HG03439 (cell line): ENCODE measurements at regions not wholly inside any gene's neighbourhood (a gene's known extent, or its start where the extent isn't known, plus 50 kb on each side); places are given as distances from the start of the nearest gene placed in this dataset.
"Not testable (repeated sequence)": the region's sequence is repeated elsewhere in the genome, so short reads cannot be mapped to it uniquely, and the experiment has no call there.

Experiments used
- ATAC-seq: cut with Tn5 transposase; IDR thresholded peaks from one replicate; pipeline ENCODE4 v1.9.1; 2021; ENCODE audit warnings: mild to moderate bottlenecking, moderate library complexity; ENCODE audit not compliant: unreplicated experiment

- no peak for ATAC-seq
These were observed 432.4 kb upstream of the PMFBP1 start for GRCh38 chr16:72604375-72604774.

DNA sequence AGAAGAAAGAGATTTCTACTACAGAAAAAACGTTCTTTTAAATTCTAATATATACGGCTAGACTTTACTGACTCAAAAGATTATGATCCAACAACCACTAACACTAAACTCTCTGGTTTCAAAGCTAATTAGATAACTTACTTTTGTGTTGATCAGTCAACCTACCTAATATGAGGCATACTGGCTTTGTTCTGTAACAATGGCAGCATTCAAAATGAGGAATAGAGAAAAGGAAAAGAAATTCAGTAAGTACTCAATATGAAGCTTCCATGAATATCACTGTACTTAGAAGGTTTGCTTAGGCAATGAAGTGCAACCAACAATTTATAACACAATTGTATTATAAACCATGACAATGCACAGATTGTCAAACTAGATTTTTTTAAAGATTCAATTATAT, 430.5 kb upstream of the PMFBP1 start:
- no peak for ATAC-seq

- ATAC-seq, result no peak
These were observed 426.7 kb upstream of the PMFBP1 start for GRCh38 chr16:72598696-72599095.

DNA sequence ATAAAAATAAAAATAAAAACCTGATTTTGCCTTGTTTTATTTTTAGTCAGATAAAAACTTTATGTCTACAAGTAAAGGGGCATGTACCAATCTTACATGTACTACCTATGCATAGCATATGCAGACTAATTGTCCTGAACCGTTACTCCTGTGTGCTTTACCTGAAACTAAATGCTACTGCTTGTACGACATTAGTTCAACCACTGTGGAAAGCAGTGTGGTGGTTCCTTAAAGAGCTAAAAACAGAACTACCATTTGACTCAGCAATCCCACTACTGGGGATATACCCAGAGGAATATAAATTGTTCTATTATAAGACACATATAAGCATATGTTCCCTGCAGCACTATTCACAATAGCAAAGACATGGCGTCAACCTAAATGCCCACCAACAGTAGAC, 426.0 kb upstream of the PMFBP1 start:
- no peak for ATAC-seq

GRCh38 chr16:72596373-72596772, 424.4 kb upstream of the PMFBP1 start:
- ATAC-seq, result no peak

DNA sequence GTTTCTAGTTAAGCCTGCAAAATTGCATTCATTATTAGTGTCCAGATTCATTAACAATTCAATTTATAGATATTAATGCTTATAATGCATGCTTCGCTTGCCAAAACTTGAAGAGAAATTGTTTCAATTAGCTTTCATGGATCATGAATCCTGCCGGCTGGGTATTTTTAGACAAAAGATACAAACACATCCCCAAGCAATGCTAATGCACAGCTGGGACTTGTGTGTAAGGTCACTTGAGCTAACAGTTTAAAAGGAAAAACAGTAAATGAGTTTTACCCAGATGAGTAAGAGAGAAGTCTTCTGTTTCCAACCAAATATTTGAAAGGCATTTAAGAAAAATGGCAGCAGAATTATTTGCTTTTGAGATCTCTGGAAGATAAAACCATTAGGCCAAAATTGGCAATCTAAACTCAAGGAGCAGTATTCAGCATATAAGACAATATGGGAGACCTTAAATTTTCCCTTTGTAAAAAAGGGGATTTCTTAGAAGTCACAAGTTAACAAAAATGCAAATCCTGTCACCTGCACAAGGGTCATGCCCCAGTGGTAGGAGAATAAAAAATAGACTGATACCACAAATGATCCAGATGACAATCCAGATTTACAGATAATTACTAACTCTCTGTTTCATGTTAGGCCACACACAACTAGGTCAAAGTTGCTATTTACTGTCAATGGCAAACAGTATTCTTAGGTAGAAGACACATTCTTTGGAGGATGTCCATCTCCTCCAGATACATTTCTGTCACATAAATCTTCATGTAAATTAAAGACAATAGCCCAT, 418.4 kb upstream of the PMFBP1 start:
- peak; percentile 73 for ATAC-seq

DNA sequence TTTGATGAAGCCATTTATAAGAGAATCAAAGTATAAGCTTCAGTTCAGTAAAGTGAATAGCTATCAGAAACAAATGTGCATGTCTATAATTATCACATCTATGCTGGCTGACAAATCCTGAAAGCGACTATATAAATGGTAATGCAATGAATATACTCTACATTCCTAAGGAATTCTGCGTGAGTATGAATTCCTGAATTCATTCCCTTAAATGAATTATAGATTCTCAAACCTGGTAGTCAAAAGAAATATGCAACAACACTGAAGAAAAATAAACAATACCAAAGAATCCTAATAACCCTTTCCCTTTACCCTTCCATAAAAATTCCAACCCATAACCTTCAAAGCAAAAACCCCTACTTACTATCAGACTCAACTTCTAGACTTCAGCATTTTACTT, 416.6 kb upstream of the PMFBP1 start:
- no peak for ATAC-seq

DNA sequence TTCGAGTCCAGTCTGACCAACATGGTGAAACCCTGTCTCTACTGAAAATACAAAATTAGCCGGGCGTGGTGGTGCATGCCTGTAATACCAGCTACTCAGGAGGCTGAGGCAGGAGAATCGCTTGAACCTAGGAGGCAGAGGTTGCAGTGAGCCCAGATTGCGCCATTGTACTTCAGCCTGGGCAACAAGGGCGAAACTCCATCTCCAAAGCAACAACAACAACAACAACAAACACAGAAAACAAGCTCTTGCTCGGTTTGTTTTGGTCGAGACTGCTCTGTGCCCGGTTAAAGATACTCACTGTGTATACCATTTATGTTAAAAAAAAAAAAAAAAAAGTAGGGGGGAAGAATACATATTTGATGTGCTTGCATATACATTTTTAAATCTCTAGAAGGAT, 406.1 kb upstream of the PMFBP1 start:
- ATAC-seq, result not testable (repeated sequence)

DNA sequence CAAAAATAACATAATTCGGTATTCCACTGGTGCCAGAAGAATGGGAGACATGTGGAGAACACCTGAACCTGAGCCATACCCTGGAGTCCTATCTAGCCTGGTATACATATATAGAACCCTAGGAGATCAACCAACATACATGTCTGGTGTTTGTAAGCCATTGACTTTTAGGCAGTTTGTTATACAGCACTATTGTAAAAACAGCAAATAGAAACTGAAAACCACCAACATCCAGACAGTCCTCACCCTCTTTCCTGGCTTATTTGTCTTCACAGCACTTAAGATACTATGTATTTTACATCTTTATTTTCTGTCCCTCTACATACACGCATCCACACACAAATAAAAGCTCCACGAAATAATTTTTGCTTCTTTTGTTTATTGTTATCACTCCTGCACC, 404.2 kb upstream of the PMFBP1 start:
- no peak for ATAC-seq

GRCh38 chr16:72569677-72570076, 397.7 kb upstream of the PMFBP1 start:
- no peak for ATAC-seq

DNA sequence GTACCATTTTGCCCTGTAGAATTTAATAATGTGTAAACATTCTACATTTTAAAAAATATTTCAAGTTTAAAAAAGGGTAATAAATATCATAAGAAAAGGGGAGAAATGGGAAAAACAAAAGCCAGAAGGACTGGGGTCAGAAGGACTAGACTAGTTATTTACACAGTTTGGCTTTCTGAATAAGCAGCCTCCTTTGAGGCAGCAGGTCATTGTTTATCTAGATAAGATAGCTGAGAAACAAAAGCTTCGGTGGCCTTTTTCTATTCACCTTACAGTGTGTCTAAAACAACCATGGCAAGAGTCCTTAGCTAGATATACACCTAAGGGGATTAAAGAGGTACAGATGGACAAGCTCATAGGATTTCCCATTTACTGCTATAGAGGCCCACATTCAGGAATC, 396.5 kb upstream of the PMFBP1 start:
- no peak for ATAC-seq

DNA sequence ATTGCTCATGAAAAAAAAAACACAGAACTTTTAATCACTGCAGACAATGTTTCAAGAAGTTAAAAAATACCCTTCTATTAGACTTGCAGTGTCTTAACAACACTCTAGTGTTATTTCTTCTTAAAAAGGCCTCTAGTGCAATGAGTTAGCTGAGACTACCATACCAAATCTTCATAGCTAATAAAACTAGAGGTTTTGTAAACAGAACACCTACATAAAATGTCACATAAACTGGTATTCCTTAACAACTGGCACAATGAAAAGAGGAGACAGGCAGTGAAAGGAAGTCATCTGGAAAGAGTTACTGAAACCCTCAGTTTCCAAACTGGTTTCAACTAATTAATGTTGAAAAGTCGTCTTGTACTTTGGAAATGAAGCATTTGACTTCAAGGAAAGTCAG, 394.2 kb upstream of the PMFBP1 start:
- ATAC-seq, result no peak

- ATAC-seq, result no peak
These were observed 393.2 kb upstream of the PMFBP1 start for GRCh38 chr16:72565106-72565505.

DNA sequence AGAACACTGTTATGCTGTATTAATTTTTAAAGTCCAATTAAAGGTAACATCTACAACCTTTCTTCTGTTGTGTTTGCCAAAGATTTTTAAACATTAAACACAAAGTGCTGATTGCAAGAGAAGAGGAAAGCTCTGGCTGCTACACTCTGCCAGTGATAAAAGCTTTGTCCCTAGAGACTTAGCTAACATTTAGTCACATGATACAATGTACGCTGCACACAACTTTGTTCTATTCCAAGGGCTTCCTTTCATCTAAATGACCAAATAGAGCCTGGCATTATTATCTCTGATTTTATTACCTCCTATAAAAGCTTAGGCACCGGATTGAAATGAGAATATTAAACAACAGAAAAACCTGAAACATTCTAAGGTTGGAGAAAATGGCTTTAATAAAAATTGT, 388.7 kb upstream of the PMFBP1 start:
- ATAC-seq, result no peak

GRCh38 chr16:72558501-72558900, 386.5 kb upstream of the PMFBP1 start:
- ATAC-seq, result no peak

DNA sequence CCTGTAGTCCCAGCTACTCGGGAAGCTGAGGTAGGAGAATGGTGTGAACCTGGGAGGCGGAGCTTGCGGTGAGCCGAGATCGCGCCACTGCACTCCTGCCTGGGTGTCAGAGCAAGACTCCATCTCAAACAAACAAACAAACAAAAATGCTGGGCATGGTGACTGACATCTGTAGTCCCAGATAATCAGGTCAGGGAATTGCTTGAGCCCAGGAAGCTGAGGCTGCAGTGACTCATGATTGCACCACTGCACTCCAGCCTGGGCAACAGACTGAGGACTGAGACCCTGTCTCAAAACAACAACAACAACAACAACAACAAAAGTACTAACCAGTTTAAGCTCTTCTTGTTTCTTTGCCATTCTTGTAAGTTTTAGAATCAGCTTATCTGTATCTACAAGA, 383.0 kb upstream of the PMFBP1 start:
- ATAC-seq, result no peak

- no peak for ATAC-seq
These were observed 380.7 kb upstream of the PMFBP1 start for GRCh38 chr16:72552654-72553053.

- ATAC-seq, result no peak
These were observed 379.7 kb upstream of the PMFBP1 start for GRCh38 chr16:72551649-72552048.

- no peak for ATAC-seq
These were observed 377.9 kb upstream of the PMFBP1 start for GRCh38 chr16:72549878-72550277.

- ATAC-seq, result no peak
These were observed 370.1 kb upstream of the PMFBP1 start for GRCh38 chr16:72542102-72542501.

GRCh38 chr16:72537664-72538063, 365.7 kb upstream of the PMFBP1 start:
- no peak for ATAC-seq

GRCh38 chr16:72536723-72537435, 364.9 kb upstream of the PMFBP1 start:
- ATAC-seq, result no peak
